NCI-H2196 (cell line): ENCODE measurements at regions not wholly inside any gene's neighbourhood (a gene's known extent, or its start where the extent isn't known, plus 50 kb on each side); places are given as distances from the start of the nearest gene placed in this dataset.
"Not testable (repeated sequence)": the region's sequence is repeated elsewhere in the genome, so short reads cannot be mapped to it uniquely, and the experiment has no call there.

Experiments used
- DNase-seq: peaks from one replicate; lab custom pipeline; 2025; ENCODE audit not compliant: unreplicated experiment; lab: John Stamatoyannopoulos, UW

DNA sequence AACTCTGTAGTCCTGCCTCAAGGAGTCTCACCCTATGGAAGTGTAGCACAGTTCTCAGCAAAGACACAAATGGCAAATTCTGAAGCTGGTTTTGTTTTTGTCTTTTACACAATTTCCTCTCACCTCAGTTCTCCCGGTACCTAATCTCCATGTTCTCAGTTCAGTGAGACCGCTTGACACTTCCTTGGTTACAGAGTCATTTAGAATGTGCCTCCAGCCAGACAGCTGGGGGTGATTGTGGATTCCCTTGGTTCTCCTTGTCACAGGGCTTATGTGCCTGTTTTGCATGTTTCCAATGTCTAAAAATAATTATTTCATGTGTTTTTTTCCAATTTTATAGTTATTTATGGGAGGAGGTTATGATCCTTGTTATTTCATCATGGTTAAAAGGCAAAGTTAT is 379.5 kb upstream of the MAP2 start:
- DNase-seq: no peak

DNA sequence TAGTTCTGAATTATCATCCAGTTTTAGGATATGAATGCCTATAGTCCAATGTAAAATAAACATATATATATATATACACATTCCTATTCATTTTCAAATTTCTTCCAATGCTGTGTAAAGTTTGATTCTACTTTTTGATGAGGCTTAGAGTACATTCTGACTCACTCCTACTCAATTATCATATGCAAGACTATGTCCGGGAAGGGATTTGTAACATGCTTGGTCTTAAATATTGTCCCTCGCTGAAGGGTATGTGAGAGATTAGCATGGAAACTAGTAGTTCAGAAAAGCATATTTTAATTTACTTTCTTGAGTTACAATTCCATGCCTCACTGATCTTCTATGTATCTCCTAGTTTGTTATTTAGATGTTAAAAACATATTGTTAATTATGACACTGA is 377.7 kb upstream of the MAP2 start:
- no peak for DNase-seq

DNA sequence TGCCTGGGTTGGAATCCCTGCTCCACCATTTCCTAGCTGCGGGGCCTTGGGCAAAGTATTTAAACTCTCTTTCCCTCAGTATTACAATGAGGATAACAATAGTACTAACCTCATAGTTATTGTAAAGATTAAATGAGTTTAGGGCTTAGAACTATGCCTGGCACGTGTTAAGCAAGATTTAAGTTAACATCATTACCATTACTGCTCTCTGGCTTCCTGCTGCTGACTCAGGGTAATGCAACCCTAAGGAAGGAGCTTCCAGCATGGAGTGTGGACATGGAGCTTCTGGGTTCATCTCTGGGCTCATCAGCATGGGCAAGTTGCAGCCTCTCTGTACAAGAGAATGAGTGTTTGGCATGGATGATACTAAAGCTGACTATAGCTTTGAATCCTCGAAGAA is 374.2 kb upstream of the MAP2 start:
- no peak for DNase-seq

DNA sequence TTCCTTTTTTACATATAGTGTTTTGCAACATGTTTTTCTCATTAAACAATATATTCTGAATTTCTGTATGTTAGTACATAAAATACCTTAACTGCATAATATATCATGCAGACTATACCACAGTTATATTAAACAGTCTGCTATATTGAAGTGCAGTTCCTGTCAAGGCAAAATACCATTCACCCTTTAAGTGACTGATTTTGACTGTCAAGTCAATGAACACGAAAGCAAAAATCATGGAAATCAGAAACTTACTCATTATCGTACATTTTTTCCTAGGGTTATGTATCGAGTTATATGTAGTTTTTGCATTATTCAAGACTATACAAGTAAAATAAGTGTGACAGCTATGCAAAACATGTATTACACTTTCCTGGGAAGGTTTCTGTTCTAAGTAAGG is 361.6 kb upstream of the MAP2 start:
- no peak for DNase-seq

DNA sequence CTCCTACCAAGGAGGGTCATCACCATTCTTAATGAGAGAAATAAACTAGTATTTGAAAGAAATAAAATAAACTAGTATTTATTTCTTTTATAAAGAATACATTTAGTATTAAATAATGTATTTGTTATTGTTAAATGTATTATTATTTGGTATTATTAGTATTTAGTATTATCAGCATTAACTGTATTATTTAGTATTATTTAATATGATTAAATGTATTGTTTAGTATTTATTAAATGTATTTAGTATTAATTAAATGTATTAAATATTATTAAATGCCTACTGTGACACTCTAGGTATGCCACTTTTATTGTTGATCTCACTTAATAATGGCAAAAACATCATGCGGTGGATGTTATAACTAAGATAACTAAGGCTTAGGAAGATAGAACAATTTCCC is 353.6 kb upstream of the MAP2 start:
- DNase-seq: no peak

DNA sequence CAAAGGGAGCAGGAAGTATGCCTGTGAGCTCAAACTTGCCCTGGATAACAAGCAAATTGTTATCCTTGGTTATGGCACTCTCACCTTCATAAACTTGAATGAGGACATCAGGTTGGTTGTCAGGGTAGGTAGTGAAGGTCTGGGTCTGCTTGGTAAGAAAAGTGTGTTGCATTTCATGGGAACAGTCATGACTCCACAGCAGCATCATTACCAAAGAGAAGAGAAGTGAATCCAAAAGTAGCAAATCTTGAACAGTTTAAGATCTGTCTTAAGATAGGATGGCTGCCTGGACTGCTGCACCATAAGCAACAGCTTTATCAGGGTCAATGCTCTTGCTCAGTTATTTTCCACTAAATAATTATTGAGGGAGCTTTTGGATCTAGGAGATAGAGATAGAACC is 350.7 kb upstream of the MAP2 start:
- DNase-seq: no peak

DNA sequence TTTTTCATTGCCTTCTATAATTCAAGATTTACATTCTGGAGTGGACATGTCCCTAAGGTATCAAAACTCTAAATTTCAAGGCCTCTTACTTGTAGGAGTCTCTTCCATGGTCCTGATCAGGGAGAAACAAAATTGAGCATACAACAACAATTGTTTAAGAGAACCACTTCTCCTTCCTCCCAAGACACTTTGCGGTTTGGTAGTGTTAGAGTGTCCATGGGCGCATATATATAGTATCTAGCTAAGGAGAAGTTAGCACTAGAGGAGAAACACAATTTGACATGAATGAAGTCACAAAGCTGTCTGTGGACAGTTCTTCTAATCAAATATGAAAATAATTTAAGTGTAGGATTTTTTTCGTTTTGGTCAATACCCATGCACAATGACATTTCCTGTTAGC is 349.1 kb upstream of the MAP2 start:
- DNase-seq: no peak

DNA sequence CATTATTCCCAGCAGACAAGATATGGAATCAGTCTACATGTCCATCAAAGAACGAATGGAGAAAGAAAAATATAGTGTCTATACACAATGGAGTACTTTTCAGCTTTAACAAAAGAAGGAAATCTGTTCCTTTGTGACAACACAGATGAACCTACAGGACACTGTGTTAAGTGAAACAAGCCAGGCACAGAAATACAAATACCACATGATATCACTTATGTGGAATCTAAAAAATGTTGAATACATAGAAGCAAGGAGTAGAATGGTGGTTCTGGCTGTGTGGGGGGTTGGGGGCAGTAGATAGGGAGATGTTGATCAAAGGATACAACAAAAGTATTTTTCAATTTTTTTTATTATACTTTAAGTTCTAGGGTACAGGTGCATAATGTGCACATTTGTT is 347.7 kb upstream of the MAP2 start:
- no peak for DNase-seq

DNA sequence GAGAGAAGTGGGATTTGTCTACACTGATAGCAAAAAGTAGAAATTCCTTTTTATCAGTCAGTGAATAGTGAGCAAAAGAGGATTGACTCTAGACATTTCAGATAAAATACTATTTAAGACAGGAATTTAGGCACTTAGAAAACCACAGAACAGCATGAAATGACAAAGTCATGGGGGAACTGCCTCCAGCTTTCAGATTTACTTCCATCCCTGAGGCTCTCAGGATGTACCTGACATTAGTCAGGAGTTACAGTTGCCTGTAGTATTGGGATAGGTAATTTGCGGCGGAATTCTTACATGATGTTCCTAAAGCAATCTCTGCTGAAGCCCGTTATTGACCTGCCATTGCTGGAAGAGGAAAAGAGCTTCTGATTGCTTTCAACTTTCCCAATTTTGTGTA is 337.1 kb upstream of the MAP2 start:
- no peak for DNase-seq

DNA sequence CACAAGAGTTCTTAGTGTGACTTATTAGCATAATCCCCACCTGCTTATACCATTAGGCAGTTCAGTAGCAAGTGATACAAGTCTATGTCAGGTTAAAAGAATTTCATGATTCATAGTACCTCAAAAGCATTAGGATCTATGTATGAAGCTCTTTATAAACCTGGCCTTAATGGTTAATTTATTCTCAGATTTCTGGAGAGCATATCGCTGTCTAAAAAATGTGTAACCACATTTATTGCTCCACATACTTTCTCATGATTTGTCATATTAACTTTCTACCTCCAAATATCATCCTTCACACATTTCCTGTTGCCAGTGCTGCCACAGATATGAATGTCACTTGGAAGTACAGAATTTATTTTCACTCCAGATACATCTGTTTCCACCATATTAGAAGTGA is 332.8 kb upstream of the MAP2 start:
- no peak for DNase-seq

DNA sequence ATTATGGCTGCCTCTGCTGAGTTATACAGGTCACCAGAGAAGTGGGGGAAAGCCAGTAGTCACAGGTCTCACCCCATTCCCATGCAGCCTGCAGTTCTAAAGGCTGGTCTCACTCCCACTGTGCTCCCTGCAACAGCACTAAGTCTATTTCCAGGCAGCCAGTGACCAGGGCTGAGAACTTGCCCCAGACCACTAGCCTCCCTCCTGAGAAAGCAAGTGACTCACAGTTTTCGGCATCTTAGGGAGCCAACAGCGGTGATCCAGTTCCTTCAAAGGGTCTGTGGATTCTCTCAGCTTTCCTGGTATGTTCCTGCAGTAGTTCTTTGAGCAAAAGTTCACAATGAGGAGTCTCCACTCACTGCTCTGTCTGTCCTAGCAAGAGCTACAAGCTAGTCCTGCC is 329.6 kb upstream of the MAP2 start:
- no peak for DNase-seq

DNA sequence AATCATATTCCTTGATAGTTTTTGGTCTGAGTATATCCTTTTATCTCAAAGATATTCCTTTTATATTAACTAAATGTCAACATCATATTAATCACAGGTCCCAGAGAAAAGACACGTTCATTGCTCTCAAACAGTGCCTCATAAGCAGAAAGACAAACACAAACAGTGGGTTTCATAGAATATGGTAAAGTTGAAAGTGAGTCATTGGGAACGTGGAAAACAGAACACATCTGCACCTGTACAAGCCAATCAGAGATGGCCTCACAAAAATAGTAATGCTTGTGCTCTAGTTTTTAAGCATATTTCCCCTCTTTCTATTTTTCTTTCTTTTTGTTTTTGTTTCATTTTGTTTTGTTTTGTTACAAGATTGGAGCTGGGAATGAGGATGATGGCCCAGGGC is 328.4 kb upstream of the MAP2 start:
- DNase-seq: no peak

DNA sequence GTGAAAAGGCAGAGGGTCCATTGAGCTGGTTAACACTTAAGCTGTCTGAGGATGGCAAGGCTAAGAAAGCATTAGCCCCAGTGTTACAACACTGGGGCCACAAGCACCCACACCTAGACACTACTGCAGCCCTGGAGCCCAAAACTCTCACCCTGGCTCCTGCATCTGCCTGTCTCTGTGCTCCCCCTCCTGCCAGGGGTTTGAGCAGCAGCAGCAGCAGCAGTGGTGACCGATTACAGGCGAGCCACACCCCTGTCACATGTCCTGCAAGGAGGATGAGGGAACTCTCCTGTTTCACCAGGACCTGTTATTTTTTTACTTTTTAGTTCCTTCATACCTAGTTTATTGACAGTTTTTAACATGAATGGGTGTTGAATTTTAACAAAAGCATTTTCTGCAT is 326.7 kb upstream of the MAP2 start:
- no peak for DNase-seq

DNA sequence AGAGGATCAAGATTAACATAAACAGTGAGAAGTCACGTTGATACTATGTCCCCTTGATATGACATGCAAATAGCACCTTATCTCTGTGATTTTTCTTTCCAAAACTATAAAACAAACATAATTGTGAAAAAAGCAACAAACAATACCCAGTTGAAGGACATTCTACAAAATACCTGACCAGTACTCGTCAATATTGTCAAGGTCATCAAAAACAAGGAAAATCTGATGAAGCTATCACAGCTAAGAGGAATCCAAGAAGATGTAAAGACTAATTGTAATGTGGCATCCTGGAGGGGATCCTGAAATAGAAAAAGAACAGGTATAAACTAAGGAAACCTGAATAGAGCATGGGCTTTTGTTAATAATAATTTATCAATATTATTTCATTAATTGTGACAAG is 321.5 kb upstream of the MAP2 start:
- no peak for DNase-seq

DNA sequence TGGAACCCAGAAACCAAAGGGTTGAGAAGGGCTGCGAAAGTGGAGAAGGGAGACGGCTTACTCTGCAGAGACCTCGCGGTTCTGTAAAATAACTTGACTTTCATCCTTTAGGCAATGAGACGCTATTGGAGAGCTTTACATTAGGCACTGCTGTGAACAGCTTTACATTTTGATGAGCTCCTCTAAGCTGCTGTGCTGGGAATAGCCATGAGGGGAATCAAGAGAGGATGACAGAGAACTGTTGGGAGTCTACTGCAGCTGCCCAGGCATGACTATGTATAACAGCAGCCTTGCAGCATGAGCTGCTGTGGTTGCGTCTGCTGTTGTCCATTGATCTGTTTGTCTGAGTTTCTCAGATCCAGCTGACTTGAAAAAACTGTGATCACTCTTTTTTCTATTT is 310.8 kb upstream of the MAP2 start:
- no peak for DNase-seq

DNA sequence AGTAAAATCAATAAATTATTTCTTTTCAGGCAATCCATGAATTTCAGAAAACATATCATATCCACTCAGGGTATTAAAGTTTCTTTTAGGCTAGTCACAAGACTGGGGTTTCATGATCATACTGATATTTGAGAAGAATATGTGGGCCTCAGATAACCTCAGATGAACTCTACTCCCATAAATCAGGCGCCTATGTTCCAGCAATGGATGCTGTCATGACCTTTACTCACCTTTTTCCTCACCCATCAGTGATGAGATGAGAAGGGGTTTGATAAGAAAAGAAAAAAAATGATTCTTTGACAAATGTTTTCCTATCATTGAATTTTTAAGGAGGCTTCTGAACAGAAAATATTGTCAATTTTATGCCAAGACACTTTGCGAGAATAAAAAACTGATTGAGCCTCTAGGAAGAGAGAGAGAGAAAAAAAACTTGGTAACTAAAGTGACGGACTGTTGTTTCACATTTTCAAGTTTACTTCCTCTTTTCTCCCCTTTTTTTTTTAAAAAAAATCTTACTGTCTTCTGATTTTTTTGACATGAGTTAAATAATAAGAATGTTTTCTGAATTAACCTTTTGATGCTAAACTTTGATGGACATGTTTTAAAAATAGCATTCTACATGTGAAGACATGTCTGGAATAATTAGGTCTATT is 309.1 kb upstream of the MAP2 start:
- DNase-seq: no peak

DNA sequence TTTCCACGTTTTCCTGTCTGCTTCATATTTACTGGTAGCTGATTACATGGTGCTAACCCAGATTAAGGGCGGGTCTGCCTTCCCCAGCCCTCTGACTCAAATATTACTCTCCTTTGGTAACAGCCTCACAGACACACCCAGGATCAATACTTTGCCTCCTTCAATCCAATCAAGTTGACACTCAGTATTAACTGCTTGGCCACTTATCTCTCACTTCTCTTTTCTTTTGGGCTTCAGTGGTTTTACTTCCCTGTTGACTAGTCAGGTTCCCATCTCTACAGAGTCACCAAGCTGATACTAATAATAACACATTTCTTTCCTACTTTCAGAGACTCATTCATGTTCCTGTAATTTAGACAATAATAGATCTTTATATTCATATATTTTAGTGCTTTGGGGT is 302.2 kb upstream of the MAP2 start:
- DNase-seq: no peak

DNA sequence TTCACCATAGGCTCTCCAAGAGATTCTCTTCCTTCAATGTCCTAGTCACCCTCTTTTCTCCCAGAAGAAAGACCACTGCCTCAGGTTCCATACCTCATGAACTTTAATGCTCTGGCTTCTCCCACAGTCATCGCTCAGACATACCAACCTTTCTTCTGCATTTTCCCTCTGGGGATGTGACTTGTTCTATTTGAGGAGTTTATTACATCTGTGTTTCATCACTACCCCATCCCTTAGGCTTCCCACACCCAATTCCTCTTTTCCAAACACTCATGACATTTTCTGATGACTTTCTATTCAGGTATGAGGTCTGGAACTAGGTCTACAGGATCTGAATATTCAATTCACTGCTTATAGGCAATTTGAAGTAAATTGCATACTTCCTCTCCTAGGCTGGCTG is 298.6 kb upstream of the MAP2 start:
- DNase-seq: no peak

DNA sequence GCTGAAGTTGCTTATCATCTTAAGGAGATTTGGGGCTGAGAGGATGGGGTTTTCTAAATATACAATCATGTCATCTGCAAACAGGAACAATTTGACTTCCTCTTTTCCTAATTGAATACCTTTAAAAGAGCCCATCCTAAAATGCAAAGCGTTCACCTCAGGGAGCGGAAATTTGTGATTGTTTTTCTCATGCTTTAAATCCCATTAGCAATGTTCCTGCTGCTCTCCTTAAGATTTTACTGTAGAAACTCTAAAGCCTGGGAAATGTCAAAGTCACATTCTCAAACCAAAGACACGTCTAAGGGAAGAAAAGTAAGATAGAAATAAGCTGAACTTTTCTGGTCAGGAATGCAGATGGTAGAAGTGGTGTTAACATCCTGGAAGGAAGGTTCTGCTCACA is 285.8 kb upstream of the MAP2 start:
- no peak for DNase-seq

DNA sequence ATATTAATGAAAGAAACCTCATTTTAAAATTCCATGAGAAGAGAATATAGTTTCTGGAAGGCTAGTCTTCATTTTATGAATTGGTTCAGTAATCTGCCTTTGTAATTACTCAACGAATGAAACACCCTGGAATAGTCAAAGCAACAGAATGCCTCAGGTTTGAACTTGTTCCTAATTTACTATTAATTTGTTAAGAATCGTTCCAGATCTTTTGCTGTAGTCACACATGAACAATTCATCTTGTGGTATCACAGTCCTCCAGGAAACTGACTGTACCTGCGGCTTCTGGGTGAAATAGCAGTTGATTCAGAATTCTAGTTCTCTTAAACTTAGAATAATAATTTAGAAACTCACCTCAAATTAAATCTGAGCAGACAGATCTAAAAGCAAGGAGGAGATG is 282.7 kb upstream of the MAP2 start:
- DNase-seq: no peak

DNA sequence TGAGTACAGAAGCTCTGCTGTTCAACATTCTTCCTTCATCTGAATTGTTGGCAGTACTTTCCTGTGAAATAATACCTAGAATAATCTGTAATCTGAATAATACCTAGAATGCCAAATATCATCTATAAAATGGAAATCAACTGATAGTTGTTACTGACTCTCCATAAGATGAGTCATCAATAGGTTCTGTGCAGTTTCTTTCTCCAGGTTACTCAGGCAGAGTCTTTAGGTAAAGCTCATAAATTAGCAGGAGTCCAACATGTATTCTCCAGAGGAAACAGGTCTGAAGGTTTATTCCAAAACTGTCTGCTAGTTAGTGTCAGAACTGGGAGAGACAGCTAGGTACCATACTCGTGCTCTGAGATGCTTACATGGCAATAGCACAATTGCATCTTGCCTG is 282.0 kb upstream of the MAP2 start:
- DNase-seq: no peak

DNA sequence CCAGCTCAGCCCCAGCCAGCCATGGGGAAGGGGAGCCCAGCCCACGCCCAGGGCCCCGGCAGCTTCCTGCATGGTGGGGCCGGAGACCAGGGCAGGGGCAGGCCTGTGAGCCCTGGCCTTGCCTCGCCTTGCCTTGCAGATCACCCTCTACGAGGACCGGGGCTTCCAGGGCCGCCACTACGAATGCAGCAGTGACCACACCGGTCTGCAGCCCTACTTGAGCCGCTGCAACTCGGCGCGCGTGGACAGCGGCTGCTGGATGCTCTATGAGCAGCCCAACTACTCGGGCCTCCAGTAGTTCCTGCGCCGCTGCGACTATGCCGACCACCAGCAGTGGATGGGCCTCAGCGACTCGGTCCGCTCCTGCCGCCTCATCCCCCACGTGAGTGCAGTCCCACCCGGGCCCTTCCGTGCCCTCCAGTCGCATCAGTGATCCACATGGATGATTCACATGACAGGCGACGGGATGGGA is 278.6 kb upstream of the MAP2 start:
- DNase-seq: not testable (repeated sequence)

DNA sequence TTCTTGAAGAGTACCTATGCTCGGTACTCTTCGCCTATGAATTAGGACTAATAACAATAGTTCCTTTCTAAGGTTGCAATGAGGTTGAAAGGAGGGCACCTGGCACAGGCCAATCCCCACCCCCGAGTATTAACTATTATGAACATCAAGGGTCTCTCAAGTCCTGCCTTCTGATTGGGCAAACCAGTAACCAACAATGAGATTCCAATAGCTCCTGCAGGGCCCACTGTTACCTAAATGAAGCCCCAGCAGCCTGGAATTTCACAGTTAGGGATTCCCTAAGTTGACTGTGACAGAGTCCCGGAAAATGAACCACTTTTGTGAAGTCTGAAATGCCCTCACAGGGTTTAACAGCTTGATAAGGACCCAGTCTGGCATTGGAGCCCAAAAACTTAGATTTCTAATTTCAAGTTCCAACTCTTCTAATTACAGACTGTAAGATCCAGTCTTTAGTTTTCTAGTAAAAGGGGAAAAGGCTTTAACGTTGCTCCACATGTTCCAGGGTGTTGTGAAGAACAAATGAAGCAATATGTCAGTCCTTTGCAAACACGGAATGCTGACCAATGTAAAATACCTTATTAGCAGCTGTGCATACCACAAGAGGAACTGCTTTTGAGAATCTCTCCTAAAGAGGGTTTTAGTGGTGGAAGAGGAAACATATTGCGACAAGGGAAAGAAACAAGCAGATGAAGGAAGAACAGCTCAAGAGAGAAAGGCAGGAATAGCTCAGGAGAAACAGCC is 277.7 kb upstream of the MAP2 start:
- no peak for DNase-seq
